SHP77 (cell line): ENCODE measurements at regions not wholly inside any gene's neighbourhood (a gene's known extent, or its start where the extent isn't known, plus 50 kb on each side); places are given as distances from the start of the nearest gene placed in this dataset.

ENCODE experiments used
- DNase-seq, 2 experiments: peaks; one replicate each; lab custom pipeline; 2025; lab: John Stamatoyannopoulos, UW

- no peak for DNase-seq
These were observed 224.7 kb upstream of the EGLN3 start for GRCh38 chr14:34175574-34175973.

- DNase-seq, result no peak
These were observed 224.1 kb upstream of the EGLN3 start for GRCh38 chr14:34174973-34175372.

GRCh38 chr14:34173916-34174315, 223.0 kb upstream of the EGLN3 start:
- no peak for DNase-seq

- DNase-seq, result no peak
These were observed 221.9 kb upstream of the EGLN3 start for GRCh38 chr14:34172550-34173368.

GRCh38 chr14:34172173-34172451, 221.2 kb upstream of the EGLN3 start:
- DNase-seq, result no peak

GRCh38 chr14:34171431-34172172, 220.7 kb upstream of the EGLN3 start:
- no peak for DNase-seq

GRCh38 chr14:34170882-34171281, 220.0 kb upstream of the EGLN3 start:
- DNase-seq, result no peak

- no peak for DNase-seq
These were observed 218.7 kb upstream of the EGLN3 start for GRCh38 chr14:34169561-34169960.

GRCh38 chr14:34168656-34169055, 217.8 kb upstream of the EGLN3 start:
- DNase-seq, result no peak

- no peak for DNase-seq
These were observed 215.0 kb upstream of the EGLN3 start for GRCh38 chr14:34165847-34166350.

- no peak for DNase-seq
These were observed 213.4 kb upstream of the EGLN3 start for GRCh38 chr14:34164162-34164864.

- no peak for DNase-seq
These were observed 210.6 kb upstream of the EGLN3 start for GRCh38 chr14:34161351-34162082.

- DNase-seq, result no peak
These were observed 209.7 kb upstream of the EGLN3 start for GRCh38 chr14:34160619-34161018.

- no peak for DNase-seq
These were observed 206.8 kb upstream of the EGLN3 start for GRCh38 chr14:34157651-34158050.

- DNase-seq, result no peak
These were observed 196.6 kb upstream of the EGLN3 start for GRCh38 chr14:34147461-34147860.

- DNase-seq, result peak in 1 of 2 experiments; percentile 41
These were observed 189.3 kb upstream of the EGLN3 start for GRCh38 chr14:34140127-34140526.

- DNase-seq, result peak; percentile 83 to 86
These were observed 188.6 kb upstream of the EGLN3 start for GRCh38 chr14:34139160-34140121.

- DNase-seq, result no peak
These were observed 187.3 kb upstream of the EGLN3 start for GRCh38 chr14:34138175-34138574.

- no peak for DNase-seq
These were observed 186.3 kb upstream of the EGLN3 start for GRCh38 chr14:34137001-34137745.

GRCh38 chr14:34135492-34135891, 184.6 kb upstream of the EGLN3 start:
- no peak for DNase-seq
